GM10248 (cell line): ENCODE measurements at regions not wholly inside any gene's neighbourhood (a gene's known extent, or its start where the extent isn't known, plus 50 kb on each side); places are given as distances from the start of the nearest gene placed in this dataset.

ENCODE experiments used
- CTCF ChIA-PET: fragments of 300-600 bp; sonication (Branson Sonifier 250); formaldehyde crosslinking; extraction: SDS; loops from one replicate; lab custom pipeline; 2021; ENCODE audit warnings: antibody characterized with exemption; lab: Yijun Ruan, JAX
- POLR2A ChIA-PET: fragments of 350-650 bp; sonication (Branson Sonifier 250); formaldehyde crosslinking; extraction: SDS; loops from one replicate; lab custom pipeline; 2020; ENCODE audit warnings: antibody characterized with exemption; lab: Yijun Ruan, JAX
- DNase-seq: peaks from one replicate; pipeline ENCODE4 v3.0.0; 2012; ENCODE audit errors: extremely low spot score
- TF ChIP-seq, protein P1 (sequence below): IDR thresholded peaks from 2 replicates; pipeline ENCODE4 v1.5.1; 2012; ENCODE audit warnings: mild to moderate bottlenecking, low read depth; ENCODE audit errors: extremely low read depth, missing control alignments, control extremely low read depth

DNA sequence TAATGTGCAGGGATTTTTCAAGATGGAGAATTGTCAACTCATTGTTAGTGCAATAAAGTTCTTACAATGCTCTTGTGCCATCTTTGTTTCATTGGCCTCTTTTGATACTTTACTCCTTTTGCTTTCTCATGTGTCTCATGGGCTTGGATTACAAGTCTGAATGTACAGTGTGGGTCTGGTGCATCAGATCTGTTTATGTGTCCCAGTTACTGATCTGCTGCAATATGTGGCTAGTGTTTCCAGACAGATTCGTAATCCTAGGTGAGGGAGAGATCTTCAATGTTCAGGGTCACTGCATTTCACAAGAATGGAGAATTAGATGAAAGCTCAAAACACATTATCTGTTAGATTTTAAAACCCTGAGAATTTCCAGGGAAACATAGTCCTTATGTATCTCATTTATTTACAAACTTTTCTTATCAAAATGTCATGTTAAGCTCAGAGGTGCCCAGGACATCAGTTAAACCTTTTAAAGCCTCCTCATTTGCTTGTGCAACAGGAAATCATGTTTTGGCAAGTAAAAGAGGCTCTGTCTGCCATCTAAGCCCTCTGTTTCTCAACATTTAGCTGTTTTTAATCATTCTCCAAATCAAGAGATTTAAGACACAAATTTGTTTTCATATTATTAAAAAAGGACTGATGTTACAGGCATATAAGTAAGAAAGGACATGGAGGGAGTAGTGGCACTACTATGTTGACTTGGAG is 108.1 kb downstream of the NUP35 start:
- TF ChIP-seq, protein P1, sequence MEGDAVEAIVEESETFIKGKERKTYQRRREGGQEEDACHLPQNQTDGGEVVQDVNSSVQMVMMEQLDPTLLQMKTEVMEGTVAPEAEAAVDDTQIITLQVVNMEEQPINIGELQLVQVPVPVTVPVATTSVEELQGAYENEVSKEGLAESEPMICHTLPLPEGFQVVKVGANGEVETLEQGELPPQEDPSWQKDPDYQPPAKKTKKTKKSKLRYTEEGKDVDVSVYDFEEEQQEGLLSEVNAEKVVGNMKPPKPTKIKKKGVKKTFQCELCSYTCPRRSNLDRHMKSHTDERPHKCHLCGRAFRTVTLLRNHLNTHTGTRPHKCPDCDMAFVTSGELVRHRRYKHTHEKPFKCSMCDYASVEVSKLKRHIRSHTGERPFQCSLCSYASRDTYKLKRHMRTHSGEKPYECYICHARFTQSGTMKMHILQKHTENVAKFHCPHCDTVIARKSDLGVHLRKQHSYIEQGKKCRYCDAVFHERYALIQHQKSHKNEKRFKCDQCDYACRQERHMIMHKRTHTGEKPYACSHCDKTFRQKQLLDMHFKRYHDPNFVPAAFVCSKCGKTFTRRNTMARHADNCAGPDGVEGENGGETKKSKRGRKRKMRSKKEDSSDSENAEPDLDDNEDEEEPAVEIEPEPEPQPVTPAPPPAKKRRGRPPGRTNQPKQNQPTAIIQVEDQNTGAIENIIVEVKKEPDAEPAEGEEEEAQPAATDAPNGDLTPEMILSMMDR = no peak
- ChIA-PET CTCF (interaction anchor here (0.9 to 1.6 kb wide), 2 partner anchors 13 to 30 kb away, joined by 3 to 4 read pairs; no protein-coding TSS in a partner anchor), POLR2A (no interaction called here)
- no peak for DNase-seq

DNA sequence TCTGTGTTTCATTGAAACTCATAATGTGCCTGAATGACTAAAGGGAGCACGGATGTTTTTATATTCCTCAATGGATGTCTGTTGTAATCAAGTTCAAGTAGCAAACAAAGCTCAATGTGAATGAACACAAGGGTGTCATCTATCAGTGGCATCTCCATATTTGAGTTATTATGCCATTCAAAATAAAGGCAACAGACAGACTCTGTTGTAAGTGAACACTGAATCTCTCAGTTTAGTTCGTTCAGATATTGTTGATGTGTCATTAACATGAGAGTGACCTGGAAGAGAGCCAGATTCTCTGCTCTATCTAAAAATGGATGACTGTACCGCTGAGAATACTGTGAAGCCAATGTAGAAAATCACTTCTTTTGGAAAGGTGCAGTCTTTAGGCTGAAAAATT is 118.7 kb downstream of the NUP35 start:
- CTCF ChIA-PET = no interaction called here

DNA sequence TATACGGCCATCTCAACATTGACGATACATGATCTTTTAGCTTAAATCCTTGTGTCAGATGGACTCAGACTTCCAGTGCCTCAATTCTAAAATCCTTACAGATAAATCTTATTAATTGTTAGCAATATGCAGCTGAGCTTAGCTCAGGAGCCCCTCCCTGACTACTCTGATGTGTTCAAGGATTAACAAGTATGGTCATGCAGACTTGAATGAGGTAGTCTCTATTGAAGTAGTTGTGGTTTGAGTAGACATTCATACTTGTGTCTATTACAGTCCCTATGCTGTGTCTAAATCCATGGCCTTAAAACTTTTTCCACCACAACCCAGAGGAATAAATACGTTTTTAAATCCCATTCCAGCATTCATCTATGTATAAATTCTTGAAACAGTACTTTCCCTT is 119.5 kb downstream of the NUP35 start:
- CTCF ChIA-PET = interaction anchor here (1.4 kb wide), 1 partner anchor 31 kb away, joined by 4 read pairs; no protein-coding TSS in a partner anchor
- POLR2A ChIA-PET = no interaction called here
- TF ChIP-seq, protein P1 = no peak
- no peak for DNase-seq

More for the DNA sequence above, 118.7 kb downstream of the NUP35 start:
- POLR2A ChIA-PET = no interaction called here
- TF ChIP-seq, protein P1 = no peak
- DNase-seq = no peak

DNA sequence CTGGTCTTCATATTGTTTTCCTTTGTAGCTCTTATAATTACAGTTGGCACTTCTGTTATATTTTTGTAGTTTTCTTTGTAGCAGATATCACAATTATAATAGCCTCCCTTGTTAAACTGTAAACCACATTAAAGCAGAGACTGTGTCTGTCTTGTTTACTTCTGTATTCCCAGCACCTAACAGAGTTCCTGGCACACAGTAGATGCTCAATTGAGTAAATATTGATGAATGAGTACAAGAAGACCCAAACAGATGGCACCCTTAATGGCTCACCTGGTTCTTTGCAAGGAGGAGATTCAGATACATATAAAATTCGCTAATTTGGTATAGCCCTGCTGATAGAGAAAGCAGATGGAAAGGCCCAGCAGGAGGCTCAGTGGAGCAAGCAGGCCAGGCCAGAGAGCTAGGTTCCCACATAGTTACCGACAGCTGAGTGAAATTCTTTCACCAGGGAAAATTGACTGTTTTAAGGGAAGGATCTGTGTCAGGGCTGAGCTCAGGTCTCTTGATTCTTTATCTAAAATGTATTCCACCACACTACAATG is 120.1 kb downstream of the NUP35 start:
- ChIA-PET POLR2A (no interaction called here), CTCF (interaction anchor here (1.4 to 1.6 kb wide), 2 partner anchors 12 to 32 kb away, joined by 4 read pairs; no protein-coding TSS in a partner anchor)
- DNase-seq = no peak
- TF ChIP-seq, protein P1 = no peak

DNA sequence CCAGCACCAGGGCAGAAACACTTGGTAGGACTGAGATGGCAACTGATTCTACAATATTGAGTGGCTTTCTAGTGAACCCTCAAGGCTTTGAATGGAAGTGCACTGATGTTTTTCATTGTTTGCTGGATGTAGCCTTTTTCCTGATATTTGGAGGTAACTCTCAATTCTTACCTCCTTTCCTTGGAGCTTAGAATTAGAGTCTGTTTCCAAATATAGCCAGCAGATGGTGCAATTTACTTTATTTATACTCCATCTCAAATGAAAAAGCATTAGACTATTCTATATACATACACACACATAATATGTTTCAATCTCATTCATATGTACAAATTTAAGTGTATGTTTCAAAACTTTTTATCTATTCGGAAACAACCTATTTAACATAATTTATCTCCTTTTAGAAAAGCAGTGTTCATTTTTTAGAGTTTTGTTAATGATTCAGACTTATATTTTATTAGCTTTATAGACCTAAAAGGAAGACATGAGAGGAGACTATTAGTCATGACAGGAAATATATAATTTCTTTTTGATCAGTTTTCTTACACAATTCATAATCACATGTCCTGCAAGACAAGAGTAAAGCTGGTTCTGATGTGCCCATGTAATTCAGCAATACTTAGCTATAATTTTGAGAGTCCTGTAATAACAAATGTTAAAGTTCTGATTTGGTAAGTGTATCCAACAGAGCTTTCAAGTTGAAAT is 124.8 kb downstream of the NUP35 start:
- POLR2A ChIA-PET = no interaction called here
- TF ChIP-seq, protein P1 = peak; percentile 56
- peak; percentile 24 for DNase-seq
- CTCF ChIA-PET = interaction anchor here (0.8 to 2.5 kb wide), 14 partner anchors 11 to 312 kb away, joined by 3 to 21 read pairs (median 4); no protein-coding TSS in a partner anchor

DNA sequence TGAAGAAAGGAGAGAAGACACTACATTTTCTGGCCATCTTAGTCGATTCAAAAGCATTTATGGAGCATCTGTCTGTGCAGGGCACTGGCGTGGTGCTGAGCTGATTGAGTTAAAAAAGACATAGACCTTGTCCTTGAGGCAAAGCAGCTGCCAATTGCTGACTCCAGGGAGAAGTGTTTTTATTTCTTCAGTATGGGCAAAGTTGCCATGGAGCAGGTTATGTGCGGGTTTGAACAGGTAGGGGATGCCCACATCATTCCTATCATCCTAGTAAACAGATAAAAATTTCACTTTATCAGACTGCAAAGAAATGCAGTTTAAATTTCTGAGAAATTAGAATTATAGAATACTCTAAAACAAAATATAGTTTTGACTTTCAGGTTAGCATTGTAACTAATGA is 125.8 kb downstream of the NUP35 start:
- DNase-seq = no peak
- POLR2A ChIA-PET = no interaction called here
- CTCF ChIA-PET = interaction anchor here (2.5 kb wide), 2 partner anchors 9 to 19 kb away, joined by 10 to 21 read pairs; no protein-coding TSS in a partner anchor
- TF ChIP-seq, protein P1 = no peak
